ENCODE measurements at regions not wholly inside any gene's neighbourhood (a gene's known extent, or its start where the extent isn't known, plus 50 kb on each side); places are given as distances from the start of the nearest gene placed in this dataset.

GRCh38 chr5:68490406-68490805 is 274.9 kb downstream of the PIK3R1 start:
- no peak for DNase-seq

- DNase-seq = no peak
These were observed 279.2 kb downstream of the PIK3R1 start for GRCh38 chr5:68494771-68495170.

- DNase-seq = no peak
These were observed 284.4 kb downstream of the PIK3R1 start for GRCh38 chr5:68499987-68500386.

- no peak for DNase-seq
These were observed 285.3 kb downstream of the PIK3R1 start for GRCh38 chr5:68500813-68501212.

GRCh38 chr5:68502531-68502930 is 287.0 kb downstream of the PIK3R1 start:
- DNase-seq = no peak

- DNase-seq = no peak
These were observed 288.8 kb downstream of the PIK3R1 start for GRCh38 chr5:68504306-68504705.

- DNase-seq = no peak
These were observed 290.6 kb downstream of the PIK3R1 start for GRCh38 chr5:68505917-68506860.

- no peak for DNase-seq
These were observed 300.0 kb downstream of the PIK3R1 start for GRCh38 chr5:68515514-68515913.

- DNase-seq = no peak
These were observed 302.7 kb downstream of the PIK3R1 start for GRCh38 chr5:68518286-68518685.

- DNase-seq = no peak
These were observed 303.6 kb downstream of the PIK3R1 start for GRCh38 chr5:68519143-68519542.

- no peak for DNase-seq
These were observed 306.2 kb downstream of the PIK3R1 start for GRCh38 chr5:68521776-68522175.

- DNase-seq = no peak
These were observed 307.3 kb downstream of the PIK3R1 start for GRCh38 chr5:68522863-68523262.

- DNase-seq = no peak
These were observed 313.3 kb downstream of the PIK3R1 start for GRCh38 chr5:68528821-68529273.

- no peak for DNase-seq
These were observed 314.0 kb downstream of the PIK3R1 start for GRCh38 chr5:68529581-68529980.

- DNase-seq = no peak
These were observed 316.4 kb downstream of the PIK3R1 start for GRCh38 chr5:68531970-68532369.

- DNase-seq = no peak
These were observed 317.5 kb downstream of the PIK3R1 start for GRCh38 chr5:68533051-68533450.

GRCh38 chr5:68533571-68534084 is 318.1 kb downstream of the PIK3R1 start:
- no peak for DNase-seq

GRCh38 chr5:68534131-68534940 is 318.8 kb downstream of the PIK3R1 start:
- no peak for DNase-seq

- no peak for DNase-seq
These were observed 319.5 kb downstream of the PIK3R1 start for GRCh38 chr5:68534956-68535520.

- no peak for DNase-seq
These were observed 323.4 kb downstream of the PIK3R1 start for GRCh38 chr5:68538814-68539420.

GRCh38 chr5:68540798-68541590 is 325.4 kb downstream of the PIK3R1 start:
- DNase-seq = no peak

- no peak for DNase-seq
These were observed 326.7 kb downstream of the PIK3R1 start for GRCh38 chr5:68542207-68542606.

All from CD4-positive, alpha-beta T cell treated with Interferon alpha-2 for 1 hour (primary cell).